NCI-H2227 treated with DMSO at 0.1 percent for 48 hours (cell line): ENCODE measurements at regions not wholly inside any gene's neighbourhood (a gene's known extent, or its start where the extent isn't known, plus 50 kb on each side); places are given as distances from the start of the nearest gene placed in this dataset.
"Not testable (repeated sequence)": the region's sequence is repeated elsewhere in the genome, so short reads cannot be mapped to it uniquely, and the experiment has no call there.

Source experiments
- DNase-seq: peaks from one replicate; lab custom pipeline; 2025; lab: John Stamatoyannopoulos, UW

GRCh38 chr15:95741830-95742229, 588.7 kb upstream of the NR2F2 start:
- no peak for DNase-seq

- DNase-seq, result no peak
Measured at GRCh38 chr15:95742256-95742655, 588.2 kb upstream of the NR2F2 start.

- DNase-seq, result no peak
Measured at GRCh38 chr15:95742836-95743235, 587.7 kb upstream of the NR2F2 start.

DNA sequence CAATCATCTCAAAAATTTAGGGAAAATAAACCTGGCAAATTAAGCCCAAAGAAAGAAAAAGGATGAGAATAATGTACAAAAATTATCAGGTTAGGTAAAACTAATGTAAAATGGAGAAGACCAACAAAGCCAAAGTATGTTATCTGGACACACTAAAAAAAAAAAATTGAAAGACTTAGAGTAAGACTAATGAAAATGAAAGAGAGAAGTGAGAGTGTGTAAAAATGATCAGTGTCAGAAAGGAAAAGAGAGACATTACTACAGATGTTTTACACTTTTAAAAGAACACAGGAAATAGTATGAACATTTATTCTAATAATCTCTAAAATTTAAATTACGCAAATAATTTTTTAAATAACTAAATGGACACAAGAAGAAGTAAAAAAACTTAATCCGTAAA, 573.3 kb upstream of the NR2F2 start:
- no peak for DNase-seq

DNA sequence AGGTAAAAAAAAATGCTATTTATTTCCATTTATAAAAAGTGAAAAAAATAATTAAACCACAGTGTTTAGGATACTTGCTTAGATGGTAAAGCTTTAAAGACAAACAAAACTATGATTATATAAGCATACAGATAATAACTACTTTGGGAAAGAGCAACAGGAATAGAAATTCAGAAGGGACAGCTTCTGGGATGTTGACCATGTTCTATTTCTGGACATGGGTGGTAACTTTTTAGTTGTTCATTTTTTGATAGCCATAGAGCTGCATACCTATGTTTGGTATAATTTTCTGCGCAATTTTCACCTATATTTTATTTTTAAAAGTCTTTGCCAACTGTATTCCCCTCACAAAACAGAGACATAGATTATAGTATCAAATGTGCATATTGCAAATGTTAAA, 572.0 kb upstream of the NR2F2 start:
- DNase-seq, result no peak

- DNase-seq, result no peak
Measured at GRCh38 chr15:95758851-95759250, 571.6 kb upstream of the NR2F2 start.

DNA sequence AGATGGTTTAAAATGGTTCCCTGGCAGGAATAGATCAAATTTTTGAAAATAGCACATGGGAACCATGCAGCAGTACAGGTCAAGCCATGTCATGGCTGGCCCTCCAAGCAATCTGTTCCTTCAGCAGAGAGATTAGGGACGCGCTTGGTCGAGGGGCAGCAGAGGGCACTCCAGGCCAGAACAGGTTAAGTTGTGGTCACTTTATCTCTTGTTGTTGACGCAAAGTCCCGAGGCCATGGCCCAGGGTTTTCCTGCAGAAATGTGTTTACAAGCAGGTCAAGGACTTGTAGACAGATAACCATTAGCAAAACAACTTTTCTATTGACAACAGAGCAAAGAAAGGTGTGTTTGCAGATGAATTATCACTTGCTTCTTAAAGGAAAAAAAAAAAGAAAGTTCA, 570.0 kb upstream of the NR2F2 start:
- no peak for DNase-seq

DNA sequence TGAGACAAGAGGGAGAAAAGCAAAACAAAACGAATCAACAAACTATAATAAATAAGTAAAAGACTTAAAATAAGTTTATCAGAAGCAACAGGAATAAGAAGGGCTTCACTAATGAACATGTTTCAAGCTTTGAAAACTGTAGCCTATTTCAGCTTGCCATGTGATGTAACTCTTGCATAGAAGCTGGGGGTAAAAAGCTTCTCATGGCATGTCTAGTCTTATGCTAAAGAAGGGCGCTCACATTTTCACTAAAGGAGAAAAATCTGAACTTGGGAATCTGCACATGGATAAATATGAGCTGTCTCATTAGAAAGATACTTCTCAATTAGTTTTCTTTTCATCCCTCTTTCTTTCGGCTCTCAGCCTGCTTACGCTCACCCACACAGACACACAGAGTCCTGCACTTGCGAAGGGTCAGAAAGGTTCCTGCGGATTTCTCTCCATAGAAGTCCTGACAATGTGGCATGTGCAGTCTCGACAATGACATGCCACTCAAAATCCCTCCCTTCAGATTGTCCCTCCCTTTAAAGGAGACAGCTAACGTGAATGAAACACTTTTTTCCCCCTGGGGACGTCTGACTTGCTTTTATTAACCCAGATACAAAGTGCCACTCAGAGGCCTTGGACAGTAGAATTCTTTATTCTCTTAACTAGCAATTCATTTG, 568.9 kb upstream of the NR2F2 start:
- no peak for DNase-seq

GRCh38 chr15:95763426-95763825, 567.1 kb upstream of the NR2F2 start:
- no peak for DNase-seq

DNA sequence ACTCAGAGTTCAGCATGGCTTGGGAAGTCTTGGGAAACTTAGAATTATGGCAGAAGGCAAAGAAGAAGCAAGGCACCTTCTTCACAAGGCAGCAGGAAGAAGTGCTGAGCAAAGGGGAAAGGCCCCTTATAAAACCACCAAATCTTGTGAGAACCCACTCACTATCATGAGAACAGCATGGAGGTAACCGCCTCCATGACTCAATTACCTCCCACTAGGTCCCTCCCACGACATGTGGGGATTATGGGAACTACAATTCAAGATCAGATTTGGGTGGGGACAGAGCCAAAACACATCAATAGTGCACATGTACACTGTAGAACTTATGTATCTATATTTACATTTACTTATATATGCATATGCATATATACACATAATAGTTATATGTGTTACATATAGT, 565.3 kb upstream of the NR2F2 start:
- DNase-seq, result no peak

DNA sequence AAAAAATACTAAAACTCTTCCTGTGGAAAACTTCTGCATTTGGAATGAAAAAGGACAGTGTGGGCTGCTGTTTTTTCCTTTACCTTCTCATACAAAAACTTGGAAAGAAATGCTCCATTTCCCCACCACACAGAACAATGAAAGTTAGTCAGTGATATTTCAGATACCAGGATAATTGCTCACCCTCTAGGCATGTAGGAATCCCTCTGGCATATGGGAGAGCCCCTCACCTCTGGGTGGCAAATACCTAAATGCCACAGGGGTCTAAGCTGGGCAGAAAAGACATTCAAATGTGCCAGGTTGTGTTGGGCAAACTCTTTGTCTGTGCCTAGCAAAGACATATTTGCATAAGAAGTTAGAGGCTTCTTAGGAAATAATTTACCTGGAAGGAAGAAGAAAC, 560.3 kb upstream of the NR2F2 start:
- no peak for DNase-seq

GRCh38 chr15:95772982-95773381, 557.5 kb upstream of the NR2F2 start:
- DNase-seq, result no peak

DNA sequence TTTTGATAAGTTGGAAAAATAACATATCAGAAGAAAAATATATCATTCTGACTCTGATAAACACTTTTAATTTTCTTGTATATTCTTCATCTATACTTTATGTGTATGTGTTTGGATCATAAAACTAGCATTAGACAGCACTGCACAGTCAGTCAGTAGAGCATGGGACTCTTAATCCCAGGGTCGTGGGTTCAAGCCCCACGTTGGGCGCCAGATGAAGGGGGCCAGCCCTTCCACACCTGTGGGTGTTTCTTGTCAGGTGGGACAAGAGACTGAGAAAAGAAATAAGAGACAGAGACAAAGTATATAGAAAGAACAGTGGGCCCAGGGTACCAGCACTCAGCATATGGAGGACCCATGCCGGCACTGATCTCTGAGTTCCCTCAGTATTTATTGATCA, 546.0 kb upstream of the NR2F2 start:
- DNase-seq, result no peak

GRCh38 chr15:95785276-95785675, 545.2 kb upstream of the NR2F2 start:
- DNase-seq, result not testable (repeated sequence)

- no peak for DNase-seq
Measured at GRCh38 chr15:95793231-95793630, 537.3 kb upstream of the NR2F2 start.

DNA sequence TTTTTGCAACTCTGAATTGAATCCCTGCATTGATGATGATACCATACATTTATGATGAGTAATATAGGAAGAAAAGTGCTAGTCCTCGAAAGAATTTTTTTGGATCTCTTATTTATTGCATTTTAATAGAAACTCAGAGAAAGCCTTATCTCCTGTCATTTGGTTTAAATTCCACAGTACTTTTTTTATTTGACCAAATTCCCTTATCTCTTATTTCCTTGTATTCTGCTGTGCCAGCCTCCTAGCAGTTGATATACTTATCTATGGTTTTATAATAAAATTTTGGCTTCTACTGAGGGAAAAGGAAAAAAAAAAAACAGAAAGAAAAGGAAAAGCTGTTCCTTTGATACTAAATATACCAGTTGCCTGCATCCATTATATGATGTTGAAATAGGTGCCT, 535.1 kb upstream of the NR2F2 start:
- no peak for DNase-seq

DNA sequence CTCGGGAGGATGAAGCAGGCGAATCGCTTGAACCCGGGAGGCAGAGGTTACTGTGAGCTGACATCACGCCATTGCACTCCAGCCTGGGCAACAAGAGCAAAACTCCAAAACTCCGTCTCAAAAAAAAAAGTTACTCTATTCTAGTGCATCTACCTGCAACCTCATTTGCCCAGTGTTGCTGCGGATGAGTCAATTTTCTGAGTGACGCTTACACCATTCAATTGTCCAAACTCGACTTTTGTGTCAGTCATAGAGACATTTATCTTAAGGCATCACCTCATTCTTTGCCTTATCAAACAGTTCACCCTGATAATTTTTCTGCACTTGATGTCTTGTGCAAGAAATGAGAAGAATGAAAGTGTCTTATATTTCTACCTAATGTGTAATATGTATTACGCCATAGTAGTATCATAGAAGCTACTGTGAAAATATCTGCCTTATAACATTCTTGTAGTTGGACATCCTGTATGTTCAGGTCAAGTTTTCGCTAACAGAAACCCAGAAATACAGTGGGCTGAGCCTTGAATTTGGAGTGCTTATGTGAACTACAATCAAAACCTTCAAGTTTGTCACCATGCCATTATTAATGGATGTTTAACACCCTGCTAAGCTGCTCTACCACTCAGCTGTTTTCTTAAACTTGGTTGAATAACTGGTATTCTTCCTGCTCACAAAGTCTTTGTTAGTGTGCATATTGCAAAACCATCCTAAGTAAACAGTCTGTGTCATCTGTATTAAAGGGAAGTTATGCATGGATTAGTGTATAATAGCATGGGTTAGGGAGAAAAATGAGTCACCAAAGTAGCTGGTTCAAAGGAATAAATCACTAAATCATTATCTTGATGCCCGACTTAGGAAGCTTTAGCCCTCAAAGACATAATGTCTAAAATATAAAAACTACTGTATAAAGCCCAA, 531.0 kb upstream of the NR2F2 start:
- no peak for DNase-seq

- DNase-seq, result no peak
Measured at GRCh38 chr15:95804484-95804883, 526.0 kb upstream of the NR2F2 start.

DNA sequence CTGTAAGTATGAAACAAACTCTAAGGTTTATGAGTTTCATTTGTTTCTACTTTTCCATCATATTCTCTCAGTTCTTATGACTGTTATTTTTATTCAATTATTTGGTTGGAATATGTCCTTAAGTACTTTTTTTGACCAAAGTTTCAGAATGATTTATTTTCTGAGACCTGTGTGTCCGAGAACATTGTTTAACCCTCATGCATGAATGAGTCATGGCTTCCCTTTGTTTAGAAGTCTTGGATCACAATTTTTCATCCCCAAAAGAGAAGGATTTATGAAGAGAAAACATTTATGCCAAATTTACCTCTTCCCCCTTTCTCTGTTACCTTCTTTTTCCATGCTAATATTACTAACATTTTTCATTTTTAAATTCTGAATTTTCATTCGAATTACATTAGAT, 518.0 kb upstream of the NR2F2 start:
- DNase-seq, result no peak

DNA sequence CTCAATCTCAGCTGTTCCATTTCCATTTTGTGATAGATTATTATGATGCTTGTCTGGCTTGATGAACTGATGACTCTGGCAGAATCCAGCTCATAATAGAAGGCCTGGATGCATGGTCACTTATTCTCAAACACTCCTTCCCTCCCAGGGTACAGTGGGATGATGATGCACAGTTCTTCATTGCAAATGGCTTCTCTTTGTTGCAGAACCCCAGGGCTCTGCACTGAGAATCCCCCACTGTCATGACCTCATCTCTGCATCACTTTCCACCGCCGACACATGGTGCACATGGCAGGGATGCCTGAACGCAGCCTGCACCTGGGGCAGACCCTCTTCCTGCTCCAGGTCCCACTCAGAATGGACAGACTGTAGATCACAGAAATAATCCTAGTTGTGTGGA, 515.6 kb upstream of the NR2F2 start:
- DNase-seq, result no peak

- no peak for DNase-seq
Measured at GRCh38 chr15:95816591-95816990, 513.9 kb upstream of the NR2F2 start.

- no peak for DNase-seq
Measured at GRCh38 chr15:95822961-95823360, 507.5 kb upstream of the NR2F2 start.

DNA sequence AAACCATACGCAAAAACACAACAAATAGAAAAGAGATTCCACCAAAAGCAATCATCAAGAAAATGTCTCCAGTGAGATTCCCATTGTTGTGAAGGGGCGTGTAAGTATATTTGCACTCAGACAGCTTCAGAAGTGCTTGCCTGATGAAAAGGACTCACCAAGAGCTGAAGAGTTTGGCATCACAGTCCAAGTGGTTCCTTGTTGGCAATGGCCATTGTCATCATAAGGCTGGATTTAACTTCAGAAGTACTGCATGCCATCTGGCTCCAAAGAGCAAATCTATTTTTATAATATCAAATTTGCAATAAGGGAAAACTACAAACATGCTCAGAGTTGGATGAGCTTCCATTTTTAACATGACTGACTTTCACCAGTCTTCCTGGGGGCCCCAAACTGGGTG, 505.3 kb upstream of the NR2F2 start:
- DNase-seq, result no peak
